Kidney (tissue), 13 donors: ENCODE measurements at regions not wholly inside any gene's neighbourhood (a gene's known extent, or its start where the extent isn't known, plus 50 kb on each side); places are given as distances from the start of the nearest gene placed in this dataset.

Experiments
- DNase-seq, 5 donors: peaks; one replicate each; pipeline ENCODE4 v3.0.0-alpha.2; 2013 to 2020
- FAIRE-seq: peaks from 2 replicates; lab custom pipeline; 2012; peaks lifted over from hg19 to GRCh38; lab: Jason Lieb, UNC
- H3K27ac ChIP-seq, 2 donors: one replicate each; pipeline ENCODE4 v1.7.0; 2013; ENCODE audit warnings: low read depth in 2 of 2, low read length in 2 of 2, inconsistent platforms in 1 of 2
- H3K27me3 ChIP-seq: one replicate; pipeline ENCODE4 v1.7.1; 2013; ENCODE audit warnings: low read length, inconsistent platforms; ENCODE audit not compliant: control insufficient read depth, insufficient read depth
- H3K36me3 ChIP-seq, 3 donors: one replicate each; pipeline versions ENCODE4 v1.7.0 to v1.7.1; 2013; ENCODE audit warnings: low read length in 3 of 3, control low read depth in 1 of 3, inconsistent platforms in 1 of 3; ENCODE audit not compliant: insufficient read depth in 3 of 3, control insufficient read depth in 2 of 3
- H3K4me1 ChIP-seq, 3 donors: one replicate each; pipeline versions ENCODE4 v1.7.0 to v1.7.1; 2013; ENCODE audit warnings: low read length in 3 of 3, inconsistent platforms in 1 of 3, low read depth in 1 of 3; ENCODE audit not compliant: control insufficient read depth in 2 of 3, insufficient read depth in 2 of 3
- H3K4me3 ChIP-seq, 3 donors: one replicate each; pipeline versions ENCODE4 v1.7.0 to v1.8.1; 2013; ENCODE audit warnings: low read length in 3 of 3, control low read depth in 1 of 3, inconsistent platforms in 1 of 3
- H3K9ac ChIP-seq, 3 donors: one replicate each; pipeline versions ENCODE4 v1.7.0 to v1.7.1; 2013; ENCODE audit warnings: low read length in 3 of 3, control low read depth in 1 of 3, inconsistent platforms in 1 of 3
- H3K9me3 ChIP-seq, 3 donors: one replicate each; pipeline versions ENCODE4 v1.7.0 to v1.7.1; 2013; ENCODE audit warnings: low read length in 3 of 3, control low read depth in 1 of 3, inconsistent platforms in 1 of 3; ENCODE audit not compliant: control insufficient read depth in 2 of 3, insufficient read depth in 1 of 3
- CTCF ChIP-seq: IDR thresholded peaks from 3 replicates; pipeline ENCODE4 v1.5.1; 2012; ENCODE audit warnings: mild to moderate bottlenecking, moderate library complexity, borderline replicate concordance; ENCODE audit not compliant: insufficient read depth; ENCODE audit errors: extremely low read depth
- intact Hi-C: fragments of 100-400 bp; cut with DNase I; formaldehyde crosslinking; loops from one replicate; pipeline ENCODE4 v1.11.1; 2022
- donor health status: control.
- donor health status: control.
- donor health status: control.
- donor health status: control.
- donor health status: control.
- donor health status: DM: yes; HTN: yes; CAD: no.
- donor health status: Normal renal cell carcinoma (clear cell type).

- Histone ChIP-seq H3K27ac (no peak overlapping the region), H3K9ac (no peak overlapping the region), H3K4me3 (no peak overlapping the region), H3K27me3 (no peaks in the 10 kb centered on the region), H3K9me3 (peaks cover 0 to 4% (median 0%) of the 10 kb centered on the region in 3 donors), H3K36me3 (no peaks in the 10 kb centered on the region), H3K4me1 (no peaks in the 10 kb centered on the region)
- TF ChIP-seq CTCF = no peak
- FAIRE-seq (no peak), DNase-seq (no peak)
- intact Hi-C loops = no loop called here
These were observed 74.4 kb upstream of the FBXL4 start for GRCh38 chr6:99022039-99022609.

GRCh38 chr6:99019381-99019780, 71.6 kb upstream of the FBXL4 start:
- Histone ChIP-seq H3K4me3 (no peak overlapping the region), H3K9me3 (no peaks in the 10 kb centered on the region), H3K27me3 (no peaks in the 10 kb centered on the region), H3K27ac (no peak overlapping the region), H3K4me1 (no peaks in the 10 kb centered on the region), H3K9ac (no peak overlapping the region), H3K36me3 (no peaks in the 10 kb centered on the region)
- DNase-seq (no peak), FAIRE-seq (no peak)
- TF ChIP-seq CTCF = no peak
- intact Hi-C loops = no loop called here

- Histone ChIP-seq H3K4me3 (no peak overlapping the region), H3K27ac (no peak overlapping the region), H3K36me3 (no peaks in the 10 kb centered on the region), H3K27me3 (no peaks in the 10 kb centered on the region), H3K9ac (no peak overlapping the region), H3K9me3 (no peaks in the 10 kb centered on the region), H3K4me1 (no peaks in the 10 kb centered on the region)
- no peak for TF ChIP-seq CTCF
- FAIRE-seq = no peak
- no peak for DNase-seq
- intact Hi-C loops = no loop called here
These were observed 69.4 kb upstream of the FBXL4 start for GRCh38 chr6:99017150-99017549.

- H3K27me3 ChIP-seq = no peaks in the 10 kb centered on the region
- intact Hi-C loops = no loop called here
- no peaks in the 10 kb centered on the region for H3K9me3 ChIP-seq
- no peak overlapping the region for H3K9ac ChIP-seq
- DNase-seq = no peak
- H3K4me3 ChIP-seq = no peak overlapping the region
- H3K27ac ChIP-seq = no peak overlapping the region
- no peaks in the 10 kb centered on the region for H3K36me3 ChIP-seq
- TF ChIP-seq CTCF = no peak
- no peaks in the 10 kb centered on the region for H3K4me1 ChIP-seq
- no peak for FAIRE-seq
These were observed 68.6 kb upstream of the FBXL4 start for GRCh38 chr6:99016355-99016754.
